Osteoblast (primary cell): ENCODE measurements at regions not wholly inside any gene's neighbourhood (a gene's known extent, or its start where the extent isn't known, plus 50 kb on each side); places are given as distances from the start of the nearest gene placed in this dataset.
A peak's percentile ranks its signal among the peaks of the same experiment; 100 is the strongest.

Source experiments
- DNase-seq: peaks from one replicate; pipeline ENCODE4 v3.0.0; 2011; ENCODE audit warnings: low spot score, mixed read lengths; ENCODE audit not compliant: insufficient read length; ENCODE audit errors: missing footprints
- H2AFZ ChIP-seq: 2 replicates; pipeline ENCODE4 v1.6.0; 2011; ENCODE audit warnings: mild to moderate bottlenecking, low read length
- H3K27ac ChIP-seq: 2 replicates; pipeline ENCODE4 v1.5.1; 2011; ENCODE audit warnings: mild to moderate bottlenecking, low read depth, low read length, moderate library complexity
- H3K27me3 ChIP-seq: 2 replicates; pipeline ENCODE4 v1.6.0; 2012; ENCODE audit warnings: mild to moderate bottlenecking, control low read depth, inconsistent platforms, low read length, moderate library complexity; ENCODE audit not compliant: insufficient read depth
- H3K36me3 ChIP-seq: 2 replicates; pipeline ENCODE4 v1.5.1; 2011; ENCODE audit warnings: mild to moderate bottlenecking, low read length, control low read depth, moderate library complexity; ENCODE audit not compliant: insufficient read depth
- H3K4me1 ChIP-seq: 2 replicates; pipeline ENCODE4 v1.5.1; 2011; ENCODE audit warnings: mild to moderate bottlenecking, low read length, control low read depth, moderate library complexity; ENCODE audit not compliant: insufficient read depth
- H3K4me2 ChIP-seq: 2 replicates; pipeline ENCODE4 v1.6.0; 2011; ENCODE audit warnings: mild to moderate bottlenecking, low read length; ENCODE audit not compliant: insufficient read depth
- H3K4me3 ChIP-seq: fragments of 200-600 bp; sonication (generic); 3 replicates; pipeline ENCODE4 v1.5.1; 2012; ENCODE audit warnings: mild to moderate bottlenecking, low read length, inconsistent platforms; ENCODE audit not compliant: insufficient read depth
- H3K79me2 ChIP-seq: 2 replicates; pipeline ENCODE4 v1.6.0; 2012; ENCODE audit warnings: mild to moderate bottlenecking, low read length, control low read depth, inconsistent platforms; ENCODE audit not compliant: insufficient read depth
- H3K9me3 ChIP-seq: 2 replicates; pipeline ENCODE4 v1.5.1; 2011; ENCODE audit warnings: low read depth, low read length, control low read depth
- H4K20me1 ChIP-seq: 2 replicates; pipeline ENCODE4 v1.6.0; 2012; ENCODE audit warnings: mild to moderate bottlenecking, low read length, control low read depth; ENCODE audit not compliant: insufficient read depth
- CTCF ChIP-seq: IDR thresholded peaks from 2 replicates; pipeline ENCODE4 v1.5.1; 2011; ENCODE audit warnings: mild to moderate bottlenecking, low read depth, low read length, moderate library complexity; ENCODE audit errors: extremely low read depth

GRCh38 chr13:74077375-74077774 lies 56.8 kb downstream of the KLF12 start:
- H3K4me1 ChIP-seq, result peaks cover 33% of the 10 kb centered on the region
- H4K20me1 ChIP-seq, result peaks cover 30% of the 10 kb centered on the region
- peaks cover 6% of the 10 kb centered on the region for H3K36me3 ChIP-seq
- no peaks in the 10 kb centered on the region for H3K9me3 ChIP-seq
- H3K79me2 ChIP-seq, result peaks cover 100% of the 10 kb centered on the region
- H3K27ac ChIP-seq, result peak overlapping the region; percentile 11
- no peaks in the 10 kb centered on the region for H3K27me3 ChIP-seq
- H3K4me3 ChIP-seq, result no peak overlapping the region
- peak overlapping the region; percentile 3 for H3K4me2 ChIP-seq
- DNase-seq, result no peak
- no peak for TF ChIP-seq CTCF
- H2AFZ ChIP-seq, result no peak overlapping the region

GRCh38 chr13:74074723-74075122 lies 59.5 kb downstream of the KLF12 start:
- Histone ChIP-seq H3K27ac (peak overlapping the region; percentile 31), H2AFZ (no peak overlapping the region), H3K9me3 (no peaks in the 10 kb centered on the region), H3K4me2 (peak overlapping the region; percentile 39), H3K27me3 (no peaks in the 10 kb centered on the region), H3K79me2 (peaks cover 98% of the 10 kb centered on the region), H3K4me1 (peaks cover 31% of the 10 kb centered on the region), H3K4me3 (no peak overlapping the region), H3K36me3 (peaks cover 2% of the 10 kb centered on the region), H4K20me1 (peaks cover 26% of the 10 kb centered on the region)
- TF ChIP-seq CTCF, result no peak
- no peak for DNase-seq

GRCh38 chr13:74073274-74073673 lies 60.9 kb downstream of the KLF12 start:
- no peak for TF ChIP-seq CTCF
- Histone ChIP-seq H3K4me3 (no peak overlapping the region), H3K79me2 (peaks cover 98% of the 10 kb centered on the region), H4K20me1 (peaks cover 21% of the 10 kb centered on the region), H3K27ac (no peak overlapping the region), H3K9me3 (no peaks in the 10 kb centered on the region), H3K27me3 (no peaks in the 10 kb centered on the region), H3K4me1 (peaks cover 30% of the 10 kb centered on the region), H2AFZ (no peak overlapping the region), H3K36me3 (no peaks in the 10 kb centered on the region), H3K4me2 (no peak overlapping the region)
- DNase-seq, result no peak

- H2AFZ ChIP-seq, result no peak overlapping the region
- peak; percentile 35 for DNase-seq
- H3K27ac ChIP-seq, result no peak overlapping the region
- H3K36me3 ChIP-seq, result peaks cover 3% of the 10 kb centered on the region
- H3K4me2 ChIP-seq, result no peak overlapping the region
- peaks cover 98% of the 10 kb centered on the region for H3K79me2 ChIP-seq
- H4K20me1 ChIP-seq, result peaks cover 28% of the 10 kb centered on the region
- no peaks in the 10 kb centered on the region for H3K9me3 ChIP-seq
- H3K4me1 ChIP-seq, result peaks cover 28% of the 10 kb centered on the region
- no peak overlapping the region for H3K4me3 ChIP-seq
- no peak for TF ChIP-seq CTCF
- no peaks in the 10 kb centered on the region for H3K27me3 ChIP-seq
These were observed 63.7 kb downstream of the KLF12 start for GRCh38 chr13:74070513-74070912.
